Stimulated activated CD8-positive, alpha-beta memory T cell treated with anti-CD3 and anti-CD28 coated beads, Interleukin-2, amount 100 ng/mL, for 48 hours (primary cell): ENCODE measurements at regions not wholly inside any gene's neighbourhood (a gene's known extent, or its start where the extent isn't known, plus 50 kb on each side); places are given as distances from the start of the nearest gene placed in this dataset.
"Not testable (repeated sequence)": the region's sequence is repeated elsewhere in the genome, so short reads cannot be mapped to it uniquely, and the experiment has no call there.

Source experiments
- DNase-seq, 2 donors: peaks; one replicate each; pipeline ENCODE4 v3.0.0-alpha.2; 2020; ENCODE audit warnings: low read depth in 2 of 2

DNA sequence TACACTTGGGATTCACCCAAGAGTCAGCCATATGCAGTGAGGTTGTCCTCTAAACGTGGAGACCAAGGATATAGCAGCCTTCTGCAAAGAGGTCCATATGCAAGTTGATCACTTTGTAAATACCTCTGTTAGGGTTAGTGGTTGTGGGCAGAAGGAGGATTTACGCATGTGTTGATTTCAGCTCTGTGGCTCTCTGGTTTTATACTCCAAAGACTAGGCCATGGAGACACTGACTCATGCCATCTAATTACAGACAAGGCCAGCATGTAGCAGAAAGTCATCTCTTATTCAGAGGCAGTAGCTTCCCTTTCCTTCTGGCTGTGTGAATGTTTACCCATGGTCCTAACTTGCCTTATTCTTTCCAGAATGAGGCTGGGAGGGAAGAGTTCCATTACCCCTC is 140.9 kb upstream of the GOLGA6L4 start:
- not testable (repeated sequence) for DNase-seq

DNA sequence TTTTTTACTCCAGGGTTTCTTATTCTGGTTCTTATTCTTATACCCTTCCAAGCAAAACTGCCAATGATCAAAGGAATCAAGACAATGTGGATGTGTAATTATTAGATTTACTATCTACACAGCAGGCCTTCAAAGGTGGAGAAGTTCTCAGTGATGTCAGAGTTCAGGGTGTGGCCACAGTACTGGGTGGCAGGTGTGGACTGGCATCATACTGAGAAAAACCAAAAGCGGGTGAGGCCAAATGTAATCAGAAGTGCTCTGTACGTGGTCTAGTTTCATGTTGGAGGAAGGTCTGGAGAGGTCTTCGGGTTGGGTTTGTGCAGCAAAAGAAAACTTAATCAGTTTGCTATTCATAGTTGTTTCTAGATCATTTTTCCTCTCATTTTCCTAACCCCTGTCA is 138.5 kb upstream of the GOLGA6L4 start:
- DNase-seq: not testable (repeated sequence)

DNA sequence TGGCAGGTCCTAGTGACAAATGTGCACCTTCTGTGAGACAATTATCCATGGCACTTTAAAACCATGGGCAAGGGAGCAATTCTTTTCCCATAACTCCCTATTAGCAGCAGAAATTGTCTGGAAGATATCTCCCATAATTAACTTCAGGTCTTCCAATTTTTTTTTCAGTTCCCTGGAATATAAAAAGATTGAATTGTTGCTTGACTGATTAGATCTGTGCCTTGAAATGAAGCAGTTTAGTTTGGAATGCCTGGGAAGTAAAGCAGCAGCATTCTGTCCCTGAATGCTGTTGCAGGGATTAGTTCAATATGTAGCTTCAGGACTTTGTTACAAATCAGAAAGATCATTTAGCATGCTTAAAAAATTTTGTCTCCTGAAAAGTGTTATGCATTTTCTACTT is 137.0 kb upstream of the GOLGA6L4 start:
- no peak for DNase-seq

DNA sequence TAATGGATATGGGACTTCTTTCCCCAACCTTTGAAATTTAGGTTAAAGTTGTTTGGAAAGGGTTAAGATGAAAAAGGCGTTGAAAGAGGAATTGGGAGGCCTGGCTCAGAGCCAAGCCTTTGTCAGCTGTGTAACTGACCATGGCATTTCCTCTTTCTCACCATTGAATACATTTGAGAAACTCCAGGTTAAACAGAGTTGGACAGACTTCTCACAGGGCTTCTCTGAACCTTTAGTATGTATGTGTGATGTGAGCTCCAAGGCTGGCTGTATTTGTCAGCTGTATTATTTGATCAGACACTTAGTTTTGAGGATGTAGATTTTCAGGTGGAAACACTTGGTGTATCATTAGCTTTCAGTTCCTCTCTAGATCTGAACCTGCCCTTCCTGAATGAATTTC is 136.4 kb upstream of the GOLGA6L4 start:
- no peak for DNase-seq

DNA sequence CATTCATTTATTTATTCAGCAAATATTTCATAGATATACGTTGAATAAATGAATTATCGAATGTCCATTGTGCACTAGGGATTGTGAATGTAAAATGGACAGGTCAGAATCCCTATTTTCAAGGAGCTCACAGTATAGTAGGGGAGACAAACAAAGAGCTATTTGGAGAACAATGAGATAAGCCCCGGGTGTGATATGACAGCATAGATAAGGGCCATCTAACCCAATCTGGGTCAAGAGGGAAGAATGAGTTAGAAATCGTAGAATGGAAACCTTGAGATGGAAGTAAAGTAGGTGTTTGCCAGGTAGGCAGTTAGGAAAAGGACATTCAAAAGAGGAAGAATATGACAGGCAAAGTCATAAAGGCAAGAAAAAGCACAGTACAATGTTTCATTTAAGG is 132.2 kb upstream of the GOLGA6L4 start:
- no peak for DNase-seq

DNA sequence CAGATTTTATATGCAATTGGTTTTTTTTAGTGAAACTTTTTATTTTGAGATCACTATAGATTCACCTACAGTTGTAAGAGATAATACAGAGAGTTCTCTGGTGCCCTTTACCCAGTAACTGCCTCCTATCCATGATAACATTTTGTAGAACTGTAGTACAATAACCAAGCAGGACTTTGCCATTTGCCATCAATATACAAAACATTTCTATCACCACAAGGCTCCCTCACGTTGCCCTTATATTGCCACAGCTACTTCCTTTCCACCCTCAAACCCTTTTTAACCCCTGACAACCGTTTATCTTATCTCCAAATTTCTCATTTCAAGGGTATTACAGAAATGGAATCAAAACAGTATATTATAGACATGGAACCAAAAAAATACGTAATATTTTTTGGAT is 130.7 kb upstream of the GOLGA6L4 start:
- DNase-seq: no peak

DNA sequence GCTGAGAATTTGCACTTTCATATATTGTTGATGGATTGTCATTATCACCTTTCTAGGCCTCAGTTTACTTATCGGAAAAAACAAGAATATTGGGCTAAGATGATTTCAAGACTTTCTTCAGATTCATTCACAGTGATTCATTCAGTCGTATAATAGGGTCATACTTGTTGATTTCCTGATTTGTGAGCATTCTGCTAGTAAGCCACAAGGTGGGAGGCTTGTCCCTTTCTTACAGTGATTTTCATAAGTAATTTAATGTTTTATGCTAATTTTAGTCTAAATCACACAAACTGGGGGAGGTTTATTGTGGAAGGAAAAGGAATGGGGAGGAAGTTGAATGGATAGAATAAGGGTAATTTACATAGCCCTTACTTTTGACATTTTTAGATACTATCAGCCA is 126.8 kb upstream of the GOLGA6L4 start:
- no peak for DNase-seq

DNA sequence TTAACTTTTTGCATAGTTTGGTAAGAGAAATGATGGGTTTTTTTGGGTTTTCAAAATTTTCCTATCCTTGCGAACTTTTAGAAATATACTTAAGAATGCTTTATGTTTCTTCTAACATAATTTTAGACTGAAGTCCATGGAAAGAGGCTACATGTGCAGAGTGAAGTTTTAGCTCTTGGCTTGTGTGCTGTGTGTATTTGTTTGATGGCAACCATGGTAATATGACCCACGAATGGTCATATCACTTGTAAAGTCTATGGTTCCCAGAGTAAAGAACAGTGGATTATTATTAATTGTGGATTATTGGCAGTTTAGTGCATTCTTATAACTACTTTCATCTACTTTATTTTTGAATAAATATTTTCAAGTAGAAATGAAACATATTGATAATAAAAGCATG is 124.0 kb upstream of the GOLGA6L4 start:
- DNase-seq: no peak

DNA sequence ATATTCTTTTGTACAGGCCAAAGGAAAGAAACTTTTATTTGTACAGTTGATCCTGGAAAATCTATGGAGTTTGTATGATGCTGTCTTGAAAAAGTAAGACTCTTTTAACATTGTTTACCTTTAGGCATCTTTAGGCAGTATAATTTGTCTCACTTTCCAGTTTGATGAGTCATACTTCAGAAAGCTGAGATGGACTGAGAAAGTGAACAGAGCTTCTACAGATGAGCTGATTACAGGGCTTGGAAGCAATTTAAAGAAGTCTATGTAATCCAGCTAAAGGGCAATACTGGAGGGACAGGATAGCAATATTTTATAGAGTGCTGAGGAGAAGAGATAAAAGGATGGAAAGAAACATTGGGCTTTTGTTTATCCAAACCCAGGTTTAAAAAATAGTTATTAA is 123.5 kb upstream of the GOLGA6L4 start:
- no peak for DNase-seq

DNA sequence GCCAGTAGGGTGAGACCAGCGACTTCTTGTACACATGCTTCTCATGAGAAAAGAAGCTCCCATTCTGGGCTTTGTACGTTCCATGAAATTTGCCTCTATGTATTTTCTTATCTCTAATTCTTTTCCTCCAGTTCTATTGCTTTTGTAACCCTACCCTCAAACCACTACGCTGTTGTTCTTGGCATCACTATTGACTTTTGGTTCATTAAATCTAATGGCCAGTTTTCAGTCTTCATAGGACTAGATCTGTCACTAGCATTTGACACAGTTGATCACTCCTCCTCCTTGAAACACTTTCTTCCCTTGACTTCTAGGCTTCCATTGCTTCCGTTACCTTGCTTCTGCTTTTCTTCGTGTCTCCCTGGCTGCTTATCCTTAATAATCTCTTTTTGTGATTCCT is 121.7 kb upstream of the GOLGA6L4 start:
- DNase-seq: no peak

DNA sequence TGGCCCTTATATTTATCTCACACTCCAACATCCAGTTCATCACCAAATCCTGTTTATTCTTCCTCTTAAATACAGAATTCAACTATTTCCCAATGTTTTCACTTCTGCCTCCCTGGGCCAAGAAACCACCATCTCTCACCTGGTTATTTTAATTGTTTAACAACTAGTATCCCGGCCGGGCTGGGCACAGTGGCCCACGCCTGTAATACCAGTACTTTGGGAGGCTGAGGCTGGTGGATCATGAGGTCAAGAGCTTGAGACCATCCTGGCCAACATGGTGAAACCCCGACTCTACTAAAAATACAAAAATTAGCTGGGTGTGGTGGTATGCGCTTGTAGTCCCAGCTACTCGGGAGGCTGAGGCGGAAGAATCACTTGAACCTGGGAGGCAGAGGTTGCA is 120.9 kb upstream of the GOLGA6L4 start:
- not testable (repeated sequence) for DNase-seq

DNA sequence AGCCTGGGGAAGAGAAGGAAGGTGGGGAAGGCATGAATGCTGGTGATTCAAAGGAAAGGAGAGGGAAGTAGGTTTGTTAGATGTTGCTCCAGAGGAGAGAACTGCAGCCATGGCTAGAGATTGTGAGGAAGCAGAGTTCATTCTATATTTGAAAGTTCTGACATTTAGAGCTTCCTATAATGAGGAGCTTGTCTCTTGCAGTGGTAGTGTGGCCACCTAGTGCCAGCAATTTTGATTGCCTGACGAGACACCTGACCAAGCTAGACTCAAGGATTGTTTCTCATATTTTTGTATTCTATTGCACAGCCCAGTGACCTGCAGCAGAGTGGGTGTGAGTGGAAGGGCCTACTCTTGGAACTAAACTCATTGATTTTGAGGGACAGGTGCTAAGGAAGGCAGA is 116.2 kb upstream of the GOLGA6L4 start:
- not testable (repeated sequence) for DNase-seq

DNA sequence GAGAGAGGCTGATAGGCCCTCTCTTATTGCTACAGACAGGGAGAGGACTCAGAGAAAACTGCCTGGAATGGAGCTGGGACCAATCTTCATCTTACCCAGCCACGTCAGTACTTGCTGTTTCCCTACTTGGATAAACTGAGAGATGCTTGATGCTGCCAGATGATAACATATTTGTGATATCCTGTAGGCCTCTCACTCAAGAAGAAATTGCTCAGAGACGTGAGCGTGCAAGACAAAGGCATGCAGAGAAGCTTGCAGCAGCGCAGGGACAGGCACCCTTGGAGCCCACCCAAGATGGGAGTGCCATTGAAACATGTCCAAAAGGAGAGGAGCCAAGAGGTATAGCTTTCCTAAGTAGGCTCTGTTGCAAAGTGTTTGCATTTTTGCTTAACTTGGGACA is 114.7 kb upstream of the GOLGA6L4 start:
- DNase-seq: not testable (repeated sequence)

DNA sequence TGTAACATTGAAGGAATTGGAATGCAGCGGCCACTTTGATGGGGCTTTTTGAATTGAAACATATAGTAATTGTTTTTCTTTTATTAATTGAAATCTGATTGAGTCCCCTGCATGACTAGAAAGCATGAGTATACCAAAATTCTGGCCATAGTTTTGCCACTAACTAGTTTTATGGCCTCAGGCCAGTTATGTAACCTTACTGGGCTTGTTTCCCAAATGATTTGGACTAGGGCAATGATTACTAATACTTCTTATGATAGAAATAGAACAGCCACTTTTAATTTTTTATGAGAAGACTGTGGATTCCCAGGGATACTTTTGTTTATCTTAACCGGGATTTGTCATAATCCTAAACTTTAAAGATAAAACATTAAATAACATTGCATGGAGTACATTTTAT is 106.9 kb upstream of the GOLGA6L4 start:
- DNase-seq: not testable (repeated sequence)

DNA sequence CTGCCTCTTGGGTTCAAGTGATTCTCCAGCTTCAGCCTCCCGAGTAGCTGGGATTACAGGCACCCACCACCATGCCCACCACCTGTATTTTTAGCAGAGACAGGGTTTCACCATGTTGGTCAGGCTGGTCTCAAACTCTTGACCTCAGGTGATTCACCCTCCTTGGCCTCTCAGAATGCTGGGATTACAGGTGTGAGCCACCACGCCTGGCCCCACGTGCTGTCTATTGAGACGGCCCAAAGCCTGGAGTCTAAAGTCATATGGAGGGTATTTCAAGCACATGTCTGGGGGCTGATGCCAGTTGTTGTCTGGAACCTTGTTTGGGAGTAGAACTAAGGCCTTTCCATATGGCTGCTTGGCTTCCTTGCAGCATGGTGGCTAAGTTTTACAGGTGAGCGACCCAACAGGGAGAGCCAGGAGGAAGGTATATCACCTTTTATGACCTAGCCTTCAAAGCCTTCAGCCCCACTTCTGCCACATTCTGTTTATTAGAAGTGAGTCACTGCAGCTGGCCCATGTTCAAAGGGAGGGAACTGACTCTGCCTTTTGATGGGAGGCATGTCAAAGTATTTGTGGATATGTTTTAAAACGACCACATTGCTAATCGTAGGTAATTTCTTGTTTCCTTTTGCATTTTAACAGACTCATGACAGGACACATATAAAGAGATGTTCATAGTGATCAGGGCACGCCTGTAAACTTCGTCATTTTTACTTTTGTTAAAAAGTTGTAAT is 105.3 kb upstream of the GOLGA6L4 start:
- DNase-seq: not testable (repeated sequence)

DNA sequence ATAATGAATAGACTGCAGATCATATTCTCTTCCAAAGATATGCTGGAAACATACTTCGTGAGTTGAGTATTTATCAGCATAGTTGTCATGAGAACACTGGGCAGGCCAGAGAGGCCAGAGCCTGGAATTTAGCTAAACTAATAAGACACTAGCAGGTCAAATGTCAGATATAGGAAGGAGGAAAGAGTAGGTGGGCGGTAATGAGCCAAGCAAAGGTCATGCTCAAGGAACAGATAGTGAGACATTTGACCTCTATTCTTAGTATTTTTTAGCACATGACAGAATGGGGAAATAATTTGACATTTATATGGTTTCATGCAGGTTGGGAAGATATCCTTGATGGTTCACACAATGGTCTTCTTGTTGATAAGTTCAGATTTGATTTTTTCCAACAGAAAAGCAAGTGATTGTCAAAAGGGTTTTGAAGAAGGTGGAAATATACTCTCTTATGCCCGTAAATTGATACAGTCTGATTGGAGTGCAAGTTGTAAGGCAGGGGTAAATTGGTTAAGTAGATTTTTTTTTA is 99.6 kb upstream of the GOLGA6L4 start:
- not testable (repeated sequence) for DNase-seq

DNA sequence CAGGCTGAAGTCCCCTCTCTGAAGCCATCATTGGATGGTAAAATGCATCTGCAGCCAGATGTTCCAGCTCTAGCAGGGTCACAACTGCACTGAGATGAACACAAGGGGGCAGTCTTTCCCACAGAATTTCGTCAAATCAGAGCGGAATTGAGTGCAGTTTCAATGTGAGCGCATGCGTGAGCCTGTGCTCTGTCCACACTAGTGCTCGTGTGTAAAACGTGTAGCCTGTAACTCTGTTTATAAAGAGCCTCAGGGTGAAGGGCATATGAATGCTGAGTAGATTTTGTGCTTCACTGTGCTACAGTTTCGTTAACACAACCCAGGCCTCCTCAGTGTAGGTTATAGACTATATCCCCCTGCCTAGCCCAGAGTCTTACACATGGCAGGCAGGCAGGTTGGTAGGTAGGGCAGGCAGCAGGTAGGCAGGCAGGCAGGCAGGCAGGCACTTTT is 92.7 kb upstream of the GOLGA6L4 start:
- peak; percentile 30 to 49 for DNase-seq

DNA sequence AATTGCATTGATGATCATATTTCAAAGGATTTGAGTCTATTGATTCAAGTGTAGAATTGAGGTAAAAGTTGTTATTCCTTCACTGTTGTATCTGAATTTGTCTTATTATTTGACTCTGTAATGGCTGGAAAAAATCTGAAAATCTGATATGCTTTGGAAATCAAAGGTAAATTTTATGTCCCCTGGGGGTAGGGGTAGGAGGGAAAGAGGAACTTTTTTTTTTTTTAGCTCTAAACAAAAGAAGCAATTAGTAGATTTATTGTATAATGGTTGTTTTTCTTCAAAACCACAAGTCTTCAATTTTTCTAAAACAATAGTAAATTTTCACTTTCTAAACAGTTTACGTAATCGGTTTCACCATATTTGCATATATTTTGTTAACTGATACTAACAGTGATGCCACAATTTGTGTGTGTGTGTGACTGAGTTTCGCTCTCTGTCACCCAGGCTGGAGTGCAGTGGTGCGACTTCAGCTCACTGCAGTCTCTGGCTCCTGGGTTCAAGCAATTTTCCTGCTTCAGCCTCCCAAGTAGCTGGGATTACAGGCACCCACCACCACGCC is 91.7 kb upstream of the GOLGA6L4 start:
- no peak for DNase-seq

DNA sequence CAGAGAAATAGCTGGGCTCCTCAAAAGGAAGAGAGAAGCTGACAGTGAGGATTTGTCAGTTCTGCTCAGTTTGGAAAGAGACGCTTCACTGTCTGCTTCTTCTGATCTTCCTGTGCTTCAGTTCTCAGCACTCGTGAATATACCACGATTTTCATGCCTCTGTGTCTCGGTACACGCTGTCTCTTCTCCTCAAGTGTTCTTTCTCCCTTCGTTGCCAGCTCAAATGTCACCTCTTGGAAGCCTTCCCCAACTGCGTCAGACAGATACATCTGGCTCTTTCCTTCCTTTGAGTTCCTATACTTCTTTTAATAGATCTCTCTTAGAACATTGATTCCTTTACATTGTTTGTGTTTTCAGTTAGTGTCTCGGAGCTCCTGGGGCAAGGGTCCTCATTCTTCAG is 90.6 kb upstream of the GOLGA6L4 start:
- not testable (repeated sequence) for DNase-seq

DNA sequence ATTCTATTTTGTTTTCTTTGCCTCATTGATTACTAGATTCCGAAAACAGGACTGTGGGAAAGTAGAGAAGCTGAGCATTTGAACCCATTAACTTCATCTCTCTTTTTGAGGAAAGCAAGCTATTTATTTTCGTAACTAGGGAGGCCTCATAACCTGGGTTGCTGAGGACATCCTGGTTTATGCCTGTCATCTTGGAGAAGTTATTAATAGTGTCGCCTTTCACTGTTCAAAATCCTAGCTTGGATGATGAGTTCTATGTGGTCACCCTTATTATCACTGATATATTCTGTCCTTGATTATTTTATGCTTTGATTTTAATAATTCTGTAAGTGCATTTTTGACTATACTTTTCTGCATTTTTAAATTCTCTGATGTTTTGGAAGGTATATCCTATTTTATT is 89.3 kb upstream of the GOLGA6L4 start:
- DNase-seq: not testable (repeated sequence)

DNA sequence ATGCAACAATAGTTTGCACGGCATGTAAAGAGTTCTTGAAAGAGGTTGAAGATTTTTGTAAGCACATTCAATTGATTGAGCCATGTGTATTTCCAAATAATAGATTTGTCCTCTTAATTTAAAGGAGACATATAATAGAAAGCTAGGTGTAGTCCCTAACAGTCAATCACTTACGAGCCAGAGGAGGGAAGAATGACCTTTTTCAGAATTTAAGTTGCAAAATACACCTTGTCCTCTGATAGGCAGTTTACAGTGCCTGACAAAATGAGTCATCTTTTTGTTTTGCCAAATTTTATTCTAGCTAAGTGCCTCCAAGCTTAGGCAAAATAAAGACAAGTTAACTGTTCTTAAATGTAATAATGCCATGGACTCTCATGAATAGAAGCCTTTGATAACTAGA is 88.3 kb upstream of the GOLGA6L4 start:
- DNase-seq: not testable (repeated sequence)

DNA sequence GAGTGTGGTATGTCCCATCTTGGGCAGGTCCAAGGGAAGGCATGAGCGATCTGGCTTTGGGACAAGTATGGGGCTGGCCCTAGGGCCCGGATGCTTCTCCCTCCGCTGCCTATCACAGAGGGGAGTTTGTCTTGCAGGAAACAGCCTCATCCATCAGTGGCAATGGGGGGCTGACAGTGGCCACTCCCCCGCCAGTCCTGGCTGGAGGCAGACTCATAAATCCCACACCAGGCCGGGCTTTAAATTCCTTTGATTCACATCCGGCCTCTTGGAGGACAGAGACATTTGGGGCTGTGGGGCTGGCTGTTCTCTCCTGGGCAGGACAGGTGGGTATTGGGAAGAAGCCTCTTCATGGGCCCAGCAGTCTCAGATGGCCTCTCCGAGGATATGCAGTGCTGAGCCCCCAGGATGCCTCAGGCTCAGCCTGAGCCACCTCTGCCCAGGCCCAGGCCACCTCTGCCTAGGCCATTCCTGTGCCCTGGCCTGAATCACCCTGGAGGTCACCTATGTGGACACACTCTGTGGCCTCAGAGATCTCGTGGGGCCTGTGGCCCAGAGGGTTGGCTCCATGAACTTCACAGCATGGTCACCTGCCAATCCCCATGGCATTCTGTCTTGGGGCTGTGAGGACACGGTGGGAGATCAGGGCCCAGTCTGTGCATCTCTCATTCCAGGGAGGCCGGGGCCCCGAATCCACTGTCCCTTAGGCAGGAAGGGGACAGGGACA is 84.2 kb upstream of the GOLGA6L4 start:
- no peak for DNase-seq
